ENCODE measurements at regions not wholly inside any gene's neighbourhood (a gene's known extent, or its start where the extent isn't known, plus 50 kb on each side); places are given as distances from the start of the nearest gene placed in this dataset.

DNA sequence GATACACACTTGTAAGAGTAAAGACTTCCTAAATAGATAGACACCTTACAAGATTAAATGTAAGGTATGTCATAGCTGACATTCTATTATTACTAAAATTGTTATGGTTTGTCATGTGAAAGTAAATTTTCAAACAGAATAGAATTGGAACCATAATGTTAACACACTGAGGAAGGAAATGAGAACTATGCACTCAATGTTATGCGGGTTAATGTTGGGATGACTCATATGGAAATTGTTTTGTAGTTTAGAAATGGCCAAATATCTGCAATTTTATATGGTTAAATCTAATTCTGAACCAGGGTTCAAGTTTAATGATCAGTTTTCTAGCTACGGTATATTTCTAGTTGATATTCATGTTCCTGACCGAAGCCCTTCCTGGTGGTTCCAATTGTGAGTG, 214.2 kb upstream of the ADO start:
- TF ChIP-seq ARNT (IDR thresholded peaks at IDR 0.05) (no peak), NFRKB (IDR thresholded peaks at IDR 0.05) (no peak), FOXK2 (IDR thresholded peaks at IDR 0.05) (no peak), FOXM1 (IDR thresholded peaks at IDR 0.05; ENCODE audit: borderline replicate concordance) (no peak), HDGF (IDR thresholded peaks at IDR 0.05; ENCODE audit: borderline replicate concordance) (no peak), ELF4 (IDR thresholded peaks at IDR 0.05) (no peak)
